GM19455 (cell line): ENCODE measurements at regions not wholly inside any gene's neighbourhood (a gene's known extent, or its start where the extent isn't known, plus 50 kb on each side); places are given as distances from the start of the nearest gene placed in this dataset.

ENCODE experiments used
- ATAC-seq: cut with Tn5 transposase; IDR thresholded peaks from one replicate; pipeline ENCODE4 v1.9.1; 2021; ENCODE audit not compliant: unreplicated experiment

- no peak for ATAC-seq
These were observed 135.3 kb downstream of the PAPOLA start for GRCh38 chr14:96637521-96637920.

- no peak for ATAC-seq
These were observed 136.1 kb downstream of the PAPOLA start for GRCh38 chr14:96638041-96638855.

GRCh38 chr14:96639550-96639949 is 137.4 kb downstream of the PAPOLA start:
- no peak for ATAC-seq

GRCh38 chr14:96648506-96649326 is 146.5 kb downstream of the PAPOLA start:
- ATAC-seq = no peak

- ATAC-seq = no peak
These were observed 147.1 kb downstream of the PAPOLA start for GRCh38 chr14:96649327-96649601.

- no peak for ATAC-seq
These were observed 143.6 kb upstream of the VRK1 start for GRCh38 chr14:96653597-96653996.

- no peak for ATAC-seq
These were observed 138.6 kb upstream of the VRK1 start for GRCh38 chr14:96658611-96659010.

- ATAC-seq = no peak
These were observed 137.1 kb upstream of the VRK1 start for GRCh38 chr14:96660123-96660522.

- ATAC-seq = no peak
These were observed 136.5 kb upstream of the VRK1 start for GRCh38 chr14:96660667-96661066.

- ATAC-seq = no peak
These were observed 135.8 kb upstream of the VRK1 start for GRCh38 chr14:96661244-96661969.

- no peak for ATAC-seq
These were observed 134.8 kb upstream of the VRK1 start for GRCh38 chr14:96662116-96662970.

GRCh38 chr14:96663076-96663475 is 134.1 kb upstream of the VRK1 start:
- ATAC-seq = no peak

GRCh38 chr14:96663491-96664067 is 133.6 kb upstream of the VRK1 start:
- no peak for ATAC-seq

- no peak for ATAC-seq
These were observed 131.1 kb upstream of the VRK1 start for GRCh38 chr14:96666088-96666487.

- no peak for ATAC-seq
These were observed 126.8 kb upstream of the VRK1 start for GRCh38 chr14:96670391-96670790.

- no peak for ATAC-seq
These were observed 126.0 kb upstream of the VRK1 start for GRCh38 chr14:96671218-96671617.

- ATAC-seq = no peak
These were observed 123.5 kb upstream of the VRK1 start for GRCh38 chr14:96673706-96674105.

- no peak for ATAC-seq
These were observed 123.1 kb upstream of the VRK1 start for GRCh38 chr14:96674121-96674520.

GRCh38 chr14:96676166-96676565 is 121.0 kb upstream of the VRK1 start:
- ATAC-seq = no peak

GRCh38 chr14:96681829-96682228 is 115.4 kb upstream of the VRK1 start:
- no peak for ATAC-seq

GRCh38 chr14:96682401-96682800 is 114.8 kb upstream of the VRK1 start:
- ATAC-seq = no peak
